Astrocyte (in vitro differentiated cells and primary cell): ENCODE measurements at regions not wholly inside any gene's neighbourhood (a gene's known extent, or its start where the extent isn't known, plus 50 kb on each side); places are given as distances from the start of the nearest gene placed in this dataset.

ENCODE experiments used
- DNase-seq: peaks from one replicate; pipeline ENCODE4 v3.0.0-alpha.2; 2010; ENCODE audit warnings: low read depth
- FAIRE-seq: peaks from 2 replicates; lab custom pipeline; 2011; peaks lifted over from hg19 to GRCh38; lab: Jason Lieb, UNC
- H2AFZ ChIP-seq: 2 replicates; pipeline ENCODE4 v1.6.0; 2012; ENCODE audit warnings: low read depth, low read length, inconsistent platforms
- H3K27ac ChIP-seq: 2 replicates; pipeline ENCODE4 v1.5.1; 2011; ENCODE audit warnings: low read depth, low read length, inconsistent platforms
- H3K27me3 ChIP-seq: 2 replicates; pipeline ENCODE4 v1.6.0; 2011; ENCODE audit warnings: low read length, inconsistent platforms; ENCODE audit not compliant: insufficient read depth
- H3K36me3 ChIP-seq: 2 replicates; pipeline ENCODE4 v1.5.1; 2011; ENCODE audit warnings: low read length, inconsistent platforms; ENCODE audit not compliant: insufficient read depth
- H3K4me1 ChIP-seq: 2 replicates; pipeline ENCODE4 v1.5.1; 2011; ENCODE audit warnings: low read length, inconsistent platforms; ENCODE audit not compliant: insufficient read depth
- H3K4me2 ChIP-seq: 2 replicates; pipeline ENCODE4 v1.6.0; 2012; ENCODE audit warnings: low read length, inconsistent platforms
- H3K4me3 ChIP-seq: 2 replicates; pipeline ENCODE4 v1.5.1; 2011; ENCODE audit warnings: low read depth, mild to moderate bottlenecking, low read length, inconsistent platforms; ENCODE audit not compliant: insufficient read depth
- H3K79me2 ChIP-seq: 2 replicates; pipeline ENCODE4 v1.6.0; 2012; ENCODE audit warnings: mild to moderate bottlenecking, low read length, inconsistent platforms; ENCODE audit not compliant: insufficient read depth
- H3K9ac ChIP-seq: 2 replicates; pipeline ENCODE4 v1.6.0; 2012; ENCODE audit warnings: mild to moderate bottlenecking, low read length, inconsistent platforms
- H3K9me3 ChIP-seq: 2 replicates; pipeline ENCODE4 v1.5.1; 2012; ENCODE audit warnings: low read depth, mild to moderate bottlenecking, low read length, inconsistent platforms; ENCODE audit not compliant: insufficient read depth
- H4K20me1 ChIP-seq: 2 replicates; pipeline ENCODE4 v1.6.0; 2012; ENCODE audit warnings: low read length, inconsistent platforms; ENCODE audit not compliant: insufficient read depth
- H3K27ac Mint-ChIP-seq: one replicate; pipeline ENCODE4 v1.8.0; 2021; ENCODE audit warnings: mild to moderate bottlenecking, mixed read lengths; ENCODE audit not compliant: unreplicated experiment
- H3K27me3 Mint-ChIP-seq: one replicate; pipeline ENCODE4 v1.8.0; 2021; ENCODE audit warnings: low read depth, mixed read lengths; ENCODE audit not compliant: unreplicated experiment
- H3K36me3 Mint-ChIP-seq: one replicate; pipeline ENCODE4 v1.8.0; 2021; ENCODE audit warnings: low read depth, mixed read lengths; ENCODE audit not compliant: unreplicated experiment
- H3K4me1 Mint-ChIP-seq: one replicate; pipeline ENCODE4 v1.8.0; 2021; ENCODE audit warnings: low read depth, mixed read lengths; ENCODE audit not compliant: unreplicated experiment
- H3K4me3 Mint-ChIP-seq: one replicate; pipeline ENCODE4 v1.8.0; 2021; ENCODE audit warnings: mild to moderate bottlenecking, moderate library complexity, mixed read lengths; ENCODE audit not compliant: unreplicated experiment
- H3K9me3 Mint-ChIP-seq: one replicate; pipeline ENCODE4 v1.8.0; 2021; ENCODE audit warnings: mild to moderate bottlenecking, mixed read lengths; ENCODE audit not compliant: unreplicated experiment
- EZH2 ChIP-seq: IDR thresholded peaks from 2 replicates; pipeline ENCODE4 v1.6.1; 2012; ENCODE audit warnings: mild to moderate bottlenecking, low read length, inconsistent platforms; ENCODE audit not compliant: insufficient read depth
- TF ChIP-seq, protein P1 (sequence below): IDR thresholded peaks from 2 replicates; pipeline ENCODE4 v1.5.1; 2011; ENCODE audit warnings: low read depth, mild to moderate bottlenecking, inconsistent platforms, low read length, moderate library complexity; ENCODE audit not compliant: insufficient read depth

- Mint-ChIP-seq H3K9me3 (no peaks in the 10 kb centered on the region), H3K27ac (no peak overlapping the region), H3K27me3 (peaks cover 24% of the 10 kb centered on the region), H3K4me1 (no peaks in the 10 kb centered on the region), H3K36me3 (peaks cover 1% of the 10 kb centered on the region), H3K4me3 (no peak overlapping the region)
- Histone ChIP-seq H3K4me1 (no peaks in the 10 kb centered on the region), H3K9ac (no peak overlapping the region), H3K4me3 (no peak overlapping the region), H3K9me3 (no peaks in the 10 kb centered on the region), H2AFZ (no peak overlapping the region), H3K36me3 (no peaks in the 10 kb centered on the region), H3K27ac (no peak overlapping the region), H4K20me1 (no peaks in the 10 kb centered on the region), H3K79me2 (no peaks in the 10 kb centered on the region), H3K27me3 (peaks cover 11% of the 10 kb centered on the region), H3K4me2 (no peak overlapping the region)
- FAIRE-seq = no peak
- TF ChIP-seq, protein P1, sequence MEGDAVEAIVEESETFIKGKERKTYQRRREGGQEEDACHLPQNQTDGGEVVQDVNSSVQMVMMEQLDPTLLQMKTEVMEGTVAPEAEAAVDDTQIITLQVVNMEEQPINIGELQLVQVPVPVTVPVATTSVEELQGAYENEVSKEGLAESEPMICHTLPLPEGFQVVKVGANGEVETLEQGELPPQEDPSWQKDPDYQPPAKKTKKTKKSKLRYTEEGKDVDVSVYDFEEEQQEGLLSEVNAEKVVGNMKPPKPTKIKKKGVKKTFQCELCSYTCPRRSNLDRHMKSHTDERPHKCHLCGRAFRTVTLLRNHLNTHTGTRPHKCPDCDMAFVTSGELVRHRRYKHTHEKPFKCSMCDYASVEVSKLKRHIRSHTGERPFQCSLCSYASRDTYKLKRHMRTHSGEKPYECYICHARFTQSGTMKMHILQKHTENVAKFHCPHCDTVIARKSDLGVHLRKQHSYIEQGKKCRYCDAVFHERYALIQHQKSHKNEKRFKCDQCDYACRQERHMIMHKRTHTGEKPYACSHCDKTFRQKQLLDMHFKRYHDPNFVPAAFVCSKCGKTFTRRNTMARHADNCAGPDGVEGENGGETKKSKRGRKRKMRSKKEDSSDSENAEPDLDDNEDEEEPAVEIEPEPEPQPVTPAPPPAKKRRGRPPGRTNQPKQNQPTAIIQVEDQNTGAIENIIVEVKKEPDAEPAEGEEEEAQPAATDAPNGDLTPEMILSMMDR = no peak
- TF ChIP-seq EZH2 = no peak
- peak; percentile 57 for DNase-seq
These were observed 196.9 kb downstream of the INO80D start for GRCh38 chr2:205889114-205889513.

DNA sequence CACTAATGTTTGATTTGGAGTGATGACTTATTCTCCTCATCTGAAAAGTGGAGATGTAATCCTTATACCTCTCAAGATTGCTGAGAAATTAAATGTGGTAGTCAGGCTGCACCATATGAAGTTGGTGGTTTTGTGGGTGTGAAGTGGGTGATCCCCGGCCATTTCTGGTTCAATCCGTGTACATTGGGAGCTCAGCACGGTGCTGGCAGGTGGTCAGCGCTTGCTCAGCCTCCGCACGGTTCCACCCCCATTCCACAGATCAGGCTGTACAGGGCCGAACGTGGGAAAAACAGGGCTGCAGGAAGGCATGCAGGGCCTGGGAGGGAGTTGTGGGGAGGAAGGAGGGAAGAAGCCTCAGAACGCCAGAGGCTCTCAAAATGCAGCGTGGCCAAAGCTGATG lies 198.3 kb downstream of the INO80D start:
- peaks cover 3% of the 10 kb centered on the region for H3K27me3 ChIP-seq
- no peaks in the 10 kb centered on the region for H3K9me3 Mint-ChIP-seq
- no peak overlapping the region for H3K4me3 ChIP-seq
- no peak overlapping the region for H2AFZ ChIP-seq
- no peaks in the 10 kb centered on the region for H3K4me1 Mint-ChIP-seq
- no peak overlapping the region for H3K9ac ChIP-seq
- no peaks in the 10 kb centered on the region for H3K79me2 ChIP-seq
- H3K9me3 ChIP-seq = no peaks in the 10 kb centered on the region
- H3K27me3 Mint-ChIP-seq = peaks cover 25% of the 10 kb centered on the region
- H3K4me2 ChIP-seq = no peak overlapping the region
- H3K27ac Mint-ChIP-seq = no peak overlapping the region
- H3K4me1 ChIP-seq = no peaks in the 10 kb centered on the region
- TF ChIP-seq, protein P1 = no peak
- TF ChIP-seq EZH2 = no peak
- peaks cover 1% of the 10 kb centered on the region for H3K36me3 Mint-ChIP-seq
- no peaks in the 10 kb centered on the region for H4K20me1 ChIP-seq
- H3K27ac ChIP-seq = no peak overlapping the region
- H3K36me3 ChIP-seq = no peaks in the 10 kb centered on the region
- no peak overlapping the region for H3K4me3 Mint-ChIP-seq
- DNase-seq (no peak), FAIRE-seq (no peak)

DNA sequence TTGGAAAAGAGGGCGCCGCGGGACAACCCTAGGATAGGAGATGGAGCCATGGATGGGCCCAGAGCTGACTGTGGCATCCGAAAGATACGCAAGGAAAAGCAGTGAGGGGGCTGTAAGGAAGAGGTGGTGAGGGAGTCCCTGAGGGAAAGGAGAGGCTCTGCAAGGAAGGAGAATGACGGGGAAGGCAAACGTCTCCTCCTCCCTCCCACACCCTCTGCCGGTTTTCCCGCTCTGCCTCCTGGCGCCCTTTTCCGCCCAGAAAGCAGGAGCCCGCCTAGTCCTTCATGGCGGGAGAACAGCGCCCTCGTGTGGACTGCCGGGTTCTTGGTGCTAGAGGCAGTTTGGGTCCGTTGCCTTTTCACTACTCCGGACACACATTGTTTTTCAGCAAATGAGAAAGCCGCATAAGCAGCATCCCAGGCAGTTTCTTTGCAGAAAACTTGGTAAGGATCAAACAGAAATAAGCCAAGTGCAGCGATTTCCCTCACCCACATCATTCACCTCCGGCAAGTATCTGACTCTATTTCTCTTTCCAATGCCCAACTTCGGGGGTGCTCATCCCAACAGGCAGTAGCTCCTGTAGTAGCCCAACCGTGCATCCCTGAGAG lies 200.4 kb downstream of the INO80D start:
- no peak for FAIRE-seq

More for the DNA sequence above, 200.4 kb downstream of the INO80D start:
- H3K4me2 ChIP-seq = peak overlapping the region; percentile 28
- H3K4me1 ChIP-seq = no peaks in the 10 kb centered on the region
- Mint-ChIP-seq H3K36me3 (peaks cover 1% of the 10 kb centered on the region), H3K9me3 (peaks cover 2% of the 10 kb centered on the region), H3K4me3 (no peak overlapping the region), H3K27me3 (peaks cover 23% of the 10 kb centered on the region), H3K4me1 (no peaks in the 10 kb centered on the region), H3K27ac (no peak overlapping the region)
- no peaks in the 10 kb centered on the region for H3K36me3 ChIP-seq
- no peak overlapping the region for H3K27ac ChIP-seq
- TF ChIP-seq EZH2 = no peak
- TF ChIP-seq, protein P1 = peak; percentile 85
- H2AFZ ChIP-seq = no peak overlapping the region
- no peak overlapping the region for H3K4me3 ChIP-seq
- DNase-seq = peak; percentile 44
- H3K79me2 ChIP-seq = no peaks in the 10 kb centered on the region
- H3K9ac ChIP-seq = no peak overlapping the region
- no peaks in the 10 kb centered on the region for H3K27me3 ChIP-seq
- H4K20me1 ChIP-seq = no peaks in the 10 kb centered on the region
- H3K9me3 ChIP-seq = no peaks in the 10 kb centered on the region
